ENCODE measurements at regions not wholly inside any gene's neighbourhood (a gene's known extent, or its start where the extent isn't known, plus 50 kb on each side); places are given as distances from the start of the nearest gene placed in this dataset.

DNA sequence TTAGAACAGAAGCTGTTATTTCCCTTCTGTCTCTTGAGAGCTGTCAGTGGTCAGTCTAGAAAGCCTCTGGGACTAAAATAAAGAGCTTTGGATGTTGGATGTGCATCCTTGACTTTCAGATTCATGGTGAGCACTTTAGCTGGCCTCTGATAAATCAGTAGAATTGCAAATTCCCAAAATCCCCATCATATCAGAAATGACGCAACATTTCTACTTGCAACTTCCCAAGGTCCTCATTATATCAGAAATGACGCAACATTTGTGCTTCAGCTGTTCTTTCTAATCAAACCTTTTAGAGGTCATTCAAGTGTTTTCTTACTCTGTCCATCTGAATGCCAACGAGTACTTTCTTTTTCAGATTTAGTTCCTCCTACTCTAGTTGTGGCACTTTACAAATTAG is 167.3 kb upstream of the MOCS2 start:
- in situ Hi-C loops (cut with MboI; ENCODE audit: low sequenced_read_pairs in 4 of 4) (no loop called here), intact Hi-C loops (cut with DNase I; ENCODE audit: low total_unique reads) (no loop called here)
- Histone ChIP-seq H3K36me3 (no peaks in the 10 kb centered on the region), H3K27me3 (no peaks in the 10 kb centered on the region), H3K4me1 (no peaks in the 10 kb centered on the region), H3K27ac (no peak overlapping the region), H3K9me3 (no peaks in the 10 kb centered on the region), H3K4me3 (no peak overlapping the region)
- DNase-seq = no peak
- ATAC-seq = peak; percentile 49 to 50
- no peak for TF ChIP-seq POLR2A (IDR thresholded peaks at IDR 0.05)
- TF ChIP-seq, protein P1, sequence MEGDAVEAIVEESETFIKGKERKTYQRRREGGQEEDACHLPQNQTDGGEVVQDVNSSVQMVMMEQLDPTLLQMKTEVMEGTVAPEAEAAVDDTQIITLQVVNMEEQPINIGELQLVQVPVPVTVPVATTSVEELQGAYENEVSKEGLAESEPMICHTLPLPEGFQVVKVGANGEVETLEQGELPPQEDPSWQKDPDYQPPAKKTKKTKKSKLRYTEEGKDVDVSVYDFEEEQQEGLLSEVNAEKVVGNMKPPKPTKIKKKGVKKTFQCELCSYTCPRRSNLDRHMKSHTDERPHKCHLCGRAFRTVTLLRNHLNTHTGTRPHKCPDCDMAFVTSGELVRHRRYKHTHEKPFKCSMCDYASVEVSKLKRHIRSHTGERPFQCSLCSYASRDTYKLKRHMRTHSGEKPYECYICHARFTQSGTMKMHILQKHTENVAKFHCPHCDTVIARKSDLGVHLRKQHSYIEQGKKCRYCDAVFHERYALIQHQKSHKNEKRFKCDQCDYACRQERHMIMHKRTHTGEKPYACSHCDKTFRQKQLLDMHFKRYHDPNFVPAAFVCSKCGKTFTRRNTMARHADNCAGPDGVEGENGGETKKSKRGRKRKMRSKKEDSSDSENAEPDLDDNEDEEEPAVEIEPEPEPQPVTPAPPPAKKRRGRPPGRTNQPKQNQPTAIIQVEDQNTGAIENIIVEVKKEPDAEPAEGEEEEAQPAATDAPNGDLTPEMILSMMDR (IDR thresholded peaks at IDR 0.05 in 4 of 5, conservative IDR thresholded peaks at IDR 0.05 in 1 of 5) = no peak

DNA sequence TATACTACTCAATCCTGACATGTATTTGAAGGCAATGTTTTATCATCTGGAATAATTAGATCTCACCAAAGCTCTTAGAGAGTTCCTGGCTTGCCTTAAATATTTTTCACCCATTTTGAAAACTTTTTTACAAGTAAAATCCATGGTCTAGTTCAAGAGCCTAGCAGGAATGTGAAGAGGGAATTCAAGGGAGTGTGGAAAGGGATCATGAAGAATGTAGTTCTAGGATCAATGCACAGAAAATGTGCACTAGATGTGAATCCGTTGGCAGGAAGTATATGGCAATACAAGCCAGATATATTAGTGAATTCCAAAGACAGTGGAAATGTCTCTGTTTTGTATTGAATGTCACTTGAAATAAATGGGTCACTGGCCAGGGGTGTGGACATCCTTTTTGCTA is 167.9 kb upstream of the MOCS2 start:
- Histone ChIP-seq H3K4me1 (no peaks in the 10 kb centered on the region), H3K4me3 (no peak overlapping the region), H3K36me3 (no peaks in the 10 kb centered on the region), H3K27ac (no peak overlapping the region), H3K27me3 (no peaks in the 10 kb centered on the region), H3K9me3 (no peaks in the 10 kb centered on the region)
- ATAC-seq (no peak), DNase-seq (no peak)
- intact Hi-C loops (cut with DNase I; ENCODE audit: low total_unique reads) (no loop called here), in situ Hi-C loops (cut with MboI; ENCODE audit: low sequenced_read_pairs in 4 of 4) (no loop called here)
- TF ChIP-seq, protein P1 (IDR thresholded peaks at IDR 0.05 in 4 of 5, conservative IDR thresholded peaks at IDR 0.05 in 1 of 5) = no peak
- TF ChIP-seq POLR2A (IDR thresholded peaks at IDR 0.05) = no peak

DNA sequence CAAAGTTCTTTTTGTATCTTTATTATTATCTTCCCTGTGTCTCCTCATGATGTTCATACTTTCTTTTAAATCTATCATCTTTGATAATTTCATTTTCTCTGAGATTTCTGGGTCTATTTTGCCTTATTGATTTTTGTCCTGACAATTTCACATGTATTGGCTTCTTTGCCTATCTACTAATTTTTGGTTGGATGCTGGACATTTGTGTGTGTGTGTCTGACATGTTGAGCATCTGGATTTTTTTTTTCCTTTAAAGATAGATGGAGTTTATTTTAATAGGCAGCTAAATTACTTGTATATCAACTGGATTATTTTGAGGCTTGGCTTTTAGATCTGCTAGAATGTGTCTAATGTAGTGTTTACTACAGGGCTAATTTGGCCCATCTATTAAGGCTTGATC is 178.0 kb upstream of the MOCS2 start:
- Histone ChIP-seq H3K27me3 (no peaks in the 10 kb centered on the region), H3K36me3 (no peaks in the 10 kb centered on the region), H3K9me3 (no peaks in the 10 kb centered on the region), H3K27ac (no peak overlapping the region), H3K4me1 (no peaks in the 10 kb centered on the region), H3K4me3 (no peak overlapping the region)
- in situ Hi-C loops (cut with MboI; ENCODE audit: low sequenced_read_pairs in 4 of 4) = no loop called here
- intact Hi-C loops (cut with DNase I; ENCODE audit: low total_unique reads) = no loop called here
- DNase-seq (no peak), ATAC-seq (no peak)
- no peak for TF ChIP-seq POLR2A (IDR thresholded peaks at IDR 0.05)
- TF ChIP-seq, protein P1 (IDR thresholded peaks at IDR 0.05 in 4 of 5, conservative IDR thresholded peaks at IDR 0.05 in 1 of 5) = no peak

DNA sequence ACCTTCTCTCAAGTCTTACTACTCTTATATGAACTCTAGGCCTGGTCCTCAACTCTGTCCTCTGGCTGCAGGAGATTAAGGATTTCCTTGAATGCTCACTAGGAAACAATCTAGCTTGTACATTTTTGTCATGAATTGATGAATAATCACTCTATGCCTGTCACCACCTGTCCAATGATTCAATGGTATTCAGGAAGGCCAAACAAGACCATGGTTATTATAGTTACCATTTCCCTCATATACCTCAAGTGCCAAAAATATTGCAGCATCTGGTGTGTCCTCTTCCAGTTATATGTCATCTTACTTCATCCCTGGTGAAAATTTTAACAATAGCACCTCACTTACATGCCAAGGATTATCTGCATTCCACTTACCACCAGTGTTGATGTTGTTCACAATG is 179.0 kb upstream of the MOCS2 start:
- no peak overlapping the region for H3K27ac ChIP-seq
- H3K4me1 ChIP-seq = no peaks in the 10 kb centered on the region
- no peaks in the 10 kb centered on the region for H3K9me3 ChIP-seq
- no peak overlapping the region for H3K4me3 ChIP-seq
- no peaks in the 10 kb centered on the region for H3K27me3 ChIP-seq
- intact Hi-C loops (cut with DNase I; ENCODE audit: low total_unique reads) = no loop called here
- no peaks in the 10 kb centered on the region for H3K36me3 ChIP-seq
- no peak for ATAC-seq
- DNase-seq = no peak
- TF ChIP-seq, protein P1 (IDR thresholded peaks at IDR 0.05 in 4 of 5, conservative IDR thresholded peaks at IDR 0.05 in 1 of 5) = no peak
- no peak for TF ChIP-seq POLR2A (IDR thresholded peaks at IDR 0.05)
- in situ Hi-C loops (cut with MboI; ENCODE audit: low sequenced_read_pairs in 4 of 4) = no loop called here

DNA sequence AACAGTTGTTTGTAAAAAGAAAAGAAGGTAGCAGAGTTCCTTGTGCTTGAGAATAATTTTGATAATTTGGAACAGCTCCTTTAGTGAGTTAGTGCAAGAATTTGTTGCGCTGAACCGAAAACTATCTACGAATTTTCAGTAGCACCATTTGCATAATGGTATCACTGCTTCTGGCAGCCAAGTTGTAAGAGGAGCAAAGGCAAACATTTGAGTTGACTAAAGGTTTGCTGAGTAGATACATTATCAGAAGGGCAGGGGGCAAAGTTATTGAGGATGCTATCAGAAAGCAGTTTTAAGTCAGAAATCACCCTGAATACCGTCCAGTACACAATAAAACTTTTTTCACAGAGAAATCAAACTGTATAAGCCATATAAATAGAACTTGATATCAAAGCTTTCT is 181.5 kb upstream of the MOCS2 start:
- H3K4me1 ChIP-seq = no peaks in the 10 kb centered on the region
- no peaks in the 10 kb centered on the region for H3K36me3 ChIP-seq
- DNase-seq (no peak), ATAC-seq (no peak)
- TF ChIP-seq, protein P1 (IDR thresholded peaks at IDR 0.05 in 4 of 5, conservative IDR thresholded peaks at IDR 0.05 in 1 of 5) = no peak
- in situ Hi-C loops (cut with MboI; ENCODE audit: low sequenced_read_pairs in 4 of 4) = no loop called here
- H3K9me3 ChIP-seq = no peaks in the 10 kb centered on the region
- H3K27me3 ChIP-seq = no peaks in the 10 kb centered on the region
- intact Hi-C loops (cut with DNase I; ENCODE audit: low total_unique reads) = no loop called here
- no peak overlapping the region for H3K27ac ChIP-seq
- H3K4me3 ChIP-seq = no peak overlapping the region

Measured in gastrocnemius medialis (tissue), 4 donors.